Stimulated activated CD4-positive, alpha-beta T cell treated with anti-CD3 and anti-CD28 coated beads, Interleukin-12 subunit alpha, Interleukin-12 subunit beta, amount 100 ng/mL, for 24 hours (primary cell): ENCODE measurements at regions not wholly inside any gene's neighbourhood (a gene's known extent, or its start where the extent isn't known, plus 50 kb on each side); places are given as distances from the start of the nearest gene placed in this dataset.
"Not testable (repeated sequence)": the region's sequence is repeated elsewhere in the genome, so short reads cannot be mapped to it uniquely, and the experiment has no call there.

Experiments
- DNase-seq, 2 experiments: peaks; one replicate each; pipeline ENCODE4 v3.0.0-alpha.2; 2020; ENCODE audit warnings: low read depth in 2 of 2

DNA sequence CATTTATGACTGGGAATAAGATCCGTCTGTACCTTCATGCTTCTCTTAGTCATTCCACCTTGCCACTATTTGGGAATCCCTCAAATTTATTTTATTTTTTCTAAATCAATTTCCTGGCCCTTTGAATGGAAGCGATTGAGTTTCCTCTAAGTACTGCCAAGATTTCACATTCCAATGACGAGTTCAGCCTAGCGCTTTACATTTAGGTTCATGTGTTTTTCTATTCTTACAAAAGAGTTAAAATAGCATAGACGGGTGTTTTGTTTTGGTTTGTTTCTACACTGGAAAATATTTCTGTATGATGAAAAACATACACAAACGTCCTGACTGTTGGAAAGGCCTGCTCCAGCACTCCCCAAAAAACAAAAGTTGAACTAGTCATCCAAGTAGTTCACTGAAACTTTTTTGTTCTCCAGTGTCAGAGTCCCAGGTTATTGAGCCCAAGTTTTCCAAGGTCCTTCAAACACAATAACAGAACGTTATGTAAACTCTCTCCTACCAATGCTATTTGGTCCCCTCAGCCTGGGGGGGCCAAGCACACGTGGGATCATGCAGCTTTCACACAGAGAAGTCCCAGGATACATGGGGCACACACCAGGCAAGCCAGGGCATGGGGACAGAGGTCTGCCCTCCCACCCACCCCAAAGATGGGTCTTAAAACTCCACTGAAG, 74.8 kb upstream of the FOXN3 start:
- no peak for DNase-seq

- no peak for DNase-seq
Measured at GRCh38 chr14:89490466-89490865, 73.4 kb upstream of the FOXN3 start.

GRCh38 chr14:89489761-89490437, 72.9 kb upstream of the FOXN3 start:
- DNase-seq = no peak

DNA sequence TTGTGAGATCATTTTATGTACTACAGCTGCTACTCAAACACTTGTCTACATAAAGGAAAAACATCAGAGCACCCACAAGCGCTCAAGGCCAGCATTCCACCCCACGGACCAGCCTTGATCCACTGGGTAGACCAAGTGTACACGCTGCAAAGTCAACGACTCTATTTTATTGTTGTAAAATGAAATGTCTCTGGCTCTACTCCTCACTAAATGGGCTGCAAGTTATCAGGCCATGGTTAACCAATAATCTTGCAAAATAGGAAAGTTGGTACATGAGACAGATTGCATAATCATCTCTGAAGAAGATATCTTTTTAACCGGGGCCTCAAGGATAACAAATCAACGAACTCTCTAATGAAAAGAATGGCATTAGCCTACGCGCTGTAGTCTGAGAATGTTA, 69.9 kb upstream of the FOXN3 start:
- DNase-seq = no peak

- DNase-seq = no peak
Measured at GRCh38 chr14:89486505-89486904, 69.5 kb upstream of the FOXN3 start.

DNA sequence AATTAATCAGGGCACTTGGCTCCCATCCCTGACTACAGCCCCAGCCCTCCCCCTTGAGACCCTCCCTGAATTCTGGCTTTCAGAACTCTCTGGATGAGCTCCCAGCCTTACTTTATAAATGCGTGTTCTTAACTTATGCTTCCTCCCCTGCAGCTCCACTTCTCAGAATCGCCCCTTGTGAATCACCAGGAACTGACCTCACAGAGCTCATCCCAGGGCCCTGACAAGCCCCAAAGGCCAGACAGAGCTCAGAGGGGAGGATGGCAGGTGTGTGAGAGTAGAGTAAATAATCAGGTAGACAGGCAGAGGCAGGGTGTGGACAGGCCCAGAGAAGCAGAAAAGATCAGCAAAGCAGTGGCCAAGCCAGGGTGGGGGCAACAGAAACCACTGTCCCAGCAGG, 68.2 kb upstream of the FOXN3 start:
- no peak for DNase-seq

GRCh38 chr14:89484051-89484844, 67.2 kb upstream of the FOXN3 start:
- no peak for DNase-seq

- DNase-seq = no peak
Measured at GRCh38 chr14:89481196-89481595, 64.2 kb upstream of the FOXN3 start.

DNA sequence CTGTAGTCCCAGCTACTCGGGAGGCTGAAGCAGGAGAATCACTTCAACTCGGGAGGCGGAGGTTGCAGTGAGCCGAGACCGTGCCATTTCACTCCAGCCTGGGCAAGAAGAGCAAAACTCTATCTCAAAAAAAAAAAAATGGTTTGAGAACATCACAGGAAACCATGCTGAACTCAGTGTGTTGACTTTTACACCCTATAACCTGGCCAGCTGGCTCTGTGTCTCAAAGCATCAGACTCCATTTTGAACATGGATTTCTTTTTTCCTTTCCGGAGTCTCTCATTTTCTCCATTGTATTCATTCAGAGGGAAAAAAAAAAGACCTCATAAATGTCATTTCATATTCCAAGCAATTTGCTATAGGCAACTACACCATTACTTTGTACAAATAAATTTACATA, 63.2 kb upstream of the FOXN3 start:
- no peak for DNase-seq

- DNase-seq = no peak
Measured at GRCh38 chr14:89479802-89480201, 62.8 kb upstream of the FOXN3 start.

DNA sequence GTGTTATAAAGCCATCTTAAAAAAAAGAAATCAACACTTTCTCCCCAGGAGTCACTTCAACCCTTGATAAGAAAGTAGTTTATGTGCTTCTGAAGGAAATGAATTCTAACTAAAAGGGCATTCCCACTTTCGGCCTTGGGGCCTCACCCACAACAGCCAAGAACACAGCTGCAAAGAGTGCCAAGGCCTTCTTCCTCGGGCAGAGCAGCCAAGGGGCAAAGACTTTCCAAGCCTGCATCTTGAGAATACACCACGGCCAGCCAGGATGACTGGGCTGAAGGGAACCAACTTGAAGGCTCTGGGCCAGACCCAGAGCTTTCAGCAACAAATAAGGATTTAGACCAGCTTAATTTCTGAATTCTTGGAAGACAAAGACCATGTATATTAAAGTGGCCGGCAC, 60.4 kb upstream of the FOXN3 start:
- DNase-seq = no peak

DNA sequence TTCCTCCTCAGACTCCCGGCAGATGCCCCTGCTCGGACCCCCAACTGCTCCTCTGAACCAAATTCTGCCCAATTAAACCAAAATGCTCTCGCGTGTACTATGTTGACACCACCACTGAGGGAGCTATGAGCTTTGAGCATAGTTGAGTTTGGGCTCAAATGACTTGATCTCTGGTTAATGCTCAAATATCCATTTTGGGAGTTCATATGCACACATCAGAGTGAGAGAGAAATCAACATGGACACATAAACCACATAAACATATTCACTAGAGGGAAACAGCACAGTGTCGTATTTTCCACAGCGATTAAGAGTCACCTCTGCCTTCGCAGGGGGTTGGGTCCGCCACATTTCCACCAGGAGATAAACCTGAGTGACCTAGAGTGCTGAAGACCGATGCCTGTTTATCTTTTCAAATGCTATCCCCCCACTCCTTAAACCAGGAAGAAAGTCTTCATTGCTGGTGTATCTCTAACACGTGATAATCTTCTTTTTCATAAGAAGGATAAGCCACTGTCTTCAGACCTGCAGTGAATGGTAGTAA, 59.4 kb upstream of the FOXN3 start:
- DNase-seq = no peak

DNA sequence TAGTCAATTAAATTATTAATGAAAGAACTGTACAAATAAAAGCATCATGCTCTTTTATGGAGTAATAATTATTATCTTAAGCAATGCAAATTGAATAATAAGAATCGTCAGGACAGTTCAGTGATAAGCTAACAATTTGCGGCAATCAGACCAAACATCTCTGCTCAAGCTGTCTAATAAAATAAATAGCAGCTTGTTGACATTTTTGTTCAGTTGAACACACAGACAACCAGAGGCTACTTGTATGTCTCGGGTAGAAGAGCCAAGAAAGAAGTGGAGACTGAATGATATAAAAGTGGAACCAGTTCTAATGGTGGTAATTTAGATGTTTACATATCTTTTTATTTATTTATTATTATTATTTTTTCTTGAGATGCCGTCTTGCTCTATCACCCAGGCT, 57.4 kb upstream of the FOXN3 start:
- DNase-seq = no peak

- DNase-seq = no peak
Measured at GRCh38 chr14:89473989-89474388, 57.0 kb upstream of the FOXN3 start.

- no peak for DNase-seq
Measured at GRCh38 chr14:89473569-89473968, 56.5 kb upstream of the FOXN3 start.

DNA sequence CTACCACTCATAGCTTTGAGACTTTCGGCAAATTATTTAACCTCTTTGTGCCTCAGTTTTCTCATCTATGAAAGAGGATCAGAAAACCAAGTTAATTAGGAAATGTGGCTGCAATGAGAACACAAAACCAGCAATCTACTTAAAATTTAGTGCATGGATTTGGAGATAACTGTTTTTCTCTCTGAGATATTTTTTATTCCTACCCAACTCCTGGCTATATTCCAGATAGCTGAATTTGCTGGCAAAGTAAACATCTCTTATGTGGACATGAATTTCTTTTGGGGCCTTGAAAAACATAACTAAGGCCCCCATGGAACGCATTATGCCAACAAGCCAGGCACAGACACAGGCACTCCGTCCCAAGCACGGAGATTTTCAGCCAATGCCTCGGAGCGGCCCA, 53.4 kb upstream of the FOXN3 start:
- no peak for DNase-seq

- DNase-seq = no peak
Measured at GRCh38 chr14:89469210-89470198, 52.5 kb upstream of the FOXN3 start.

DNA sequence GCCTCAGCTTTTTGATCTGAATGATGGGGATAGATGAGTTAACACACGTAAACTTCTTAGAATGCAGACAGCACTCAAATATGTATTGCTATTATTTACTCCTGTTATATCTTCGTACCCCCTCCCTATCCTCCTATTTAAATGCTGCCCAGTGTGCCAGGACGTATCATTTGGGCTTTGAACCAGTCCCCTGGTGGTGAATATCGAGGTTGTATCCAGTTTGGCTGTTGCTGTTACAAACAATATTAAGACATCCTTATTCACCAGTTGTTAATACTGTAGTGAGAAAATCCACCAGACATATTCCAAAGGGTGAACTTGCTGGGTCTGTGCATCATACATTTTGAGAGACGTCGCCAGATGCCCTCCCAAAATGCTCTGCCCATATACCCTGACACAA, 51.5 kb upstream of the FOXN3 start:
- DNase-seq = no peak

- DNase-seq = not testable (repeated sequence)
Measured at GRCh38 chr14:89468030-89468429, 51.0 kb upstream of the FOXN3 start.

DNA sequence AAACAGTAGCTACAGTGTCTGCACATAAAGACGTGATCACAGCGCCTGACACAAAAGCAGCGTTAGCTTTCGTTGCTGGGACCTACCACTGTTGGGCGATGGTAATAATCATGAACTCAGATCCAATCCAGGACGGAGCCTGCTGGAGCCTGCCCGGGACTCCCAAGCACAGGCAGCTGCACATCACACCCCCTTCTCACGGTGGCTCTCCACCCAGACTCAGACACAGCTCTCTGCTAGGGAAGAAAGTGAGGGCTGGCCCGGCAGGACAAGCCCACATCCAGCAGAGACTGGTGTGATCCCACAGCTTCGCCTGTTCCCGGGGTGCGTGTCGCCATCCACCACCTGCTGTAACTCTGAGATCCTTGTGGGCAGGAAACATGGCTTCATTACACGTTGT, 49.9 kb upstream of the FOXN3 start:
- DNase-seq = no peak
